T-helper 1 cell (primary cell): ENCODE measurements at regions not wholly inside any gene's neighbourhood (a gene's known extent, or its start where the extent isn't known, plus 50 kb on each side); places are given as distances from the start of the nearest gene placed in this dataset.

ENCODE experiments used
- DNase-seq, 5 donors: peaks; one replicate each; pipeline ENCODE4 v3.0.0-alpha.2; 2012 to 2020

- no peak for DNase-seq
Observed at GRCh38 chr14:42872786-42873185, 1266.1 kb downstream of the LRFN5 start.

- DNase-seq, result no peak
Observed at GRCh38 chr14:42869681-42870080, 1263.0 kb downstream of the LRFN5 start.

GRCh38 chr14:42862114-42862513 lies 1255.4 kb downstream of the LRFN5 start:
- no peak for DNase-seq

- DNase-seq, result no peak
Observed at GRCh38 chr14:42860371-42860770, 1253.7 kb downstream of the LRFN5 start.

- DNase-seq, result no peak
Observed at GRCh38 chr14:42856106-42856505, 1249.4 kb downstream of the LRFN5 start.

- DNase-seq, result no peak
Observed at GRCh38 chr14:42855085-42855484, 1248.4 kb downstream of the LRFN5 start.

- no peak for DNase-seq
Observed at GRCh38 chr14:42854061-42854460, 1247.4 kb downstream of the LRFN5 start.

GRCh38 chr14:42848652-42849051 lies 1242.0 kb downstream of the LRFN5 start:
- no peak for DNase-seq

- no peak for DNase-seq
Observed at GRCh38 chr14:42814817-42815216, 1208.1 kb downstream of the LRFN5 start.

- no peak for DNase-seq
Observed at GRCh38 chr14:42806909-42807315, 1200.2 kb downstream of the LRFN5 start.

GRCh38 chr14:42804141-42804540 lies 1197.5 kb downstream of the LRFN5 start:
- no peak for DNase-seq

- DNase-seq, result no peak
Observed at GRCh38 chr14:42802346-42802745, 1195.7 kb downstream of the LRFN5 start.

- DNase-seq, result no peak
Observed at GRCh38 chr14:42792166-42792565, 1185.5 kb downstream of the LRFN5 start.

GRCh38 chr14:42782754-42783153 lies 1176.1 kb downstream of the LRFN5 start:
- DNase-seq, result no peak

GRCh38 chr14:42778984-42779383 lies 1172.3 kb downstream of the LRFN5 start:
- no peak for DNase-seq

- no peak for DNase-seq
Observed at GRCh38 chr14:42750771-42751170, 1144.1 kb downstream of the LRFN5 start.

- no peak for DNase-seq
Observed at GRCh38 chr14:42742084-42742483, 1135.4 kb downstream of the LRFN5 start.

GRCh38 chr14:42736408-42736807 lies 1129.7 kb downstream of the LRFN5 start:
- DNase-seq, result no peak

GRCh38 chr14:42734041-42734440 lies 1127.4 kb downstream of the LRFN5 start:
- DNase-seq, result no peak

GRCh38 chr14:42732005-42732404 lies 1125.3 kb downstream of the LRFN5 start:
- no peak for DNase-seq

GRCh38 chr14:42731480-42731879 lies 1124.8 kb downstream of the LRFN5 start:
- no peak for DNase-seq

- DNase-seq, result no peak
Observed at GRCh38 chr14:42729681-42730080, 1123.0 kb downstream of the LRFN5 start.

- DNase-seq, result no peak
Observed at GRCh38 chr14:42719391-42719790, 1112.7 kb downstream of the LRFN5 start.

GRCh38 chr14:42715316-42715715 lies 1108.6 kb downstream of the LRFN5 start:
- no peak for DNase-seq

GRCh38 chr14:42710071-42710470 lies 1103.4 kb downstream of the LRFN5 start:
- DNase-seq, result no peak

GRCh38 chr14:42703501-42703900 lies 1096.8 kb downstream of the LRFN5 start:
- DNase-seq, result no peak
